Fibroblast of gingiva (primary cell): ENCODE measurements at regions not wholly inside any gene's neighbourhood (a gene's known extent, or its start where the extent isn't known, plus 50 kb on each side); places are given as distances from the start of the nearest gene placed in this dataset.

Experiments used
- DNase-seq: peaks from one replicate; pipeline ENCODE4 v3.0.0-alpha.2; 2011; ENCODE audit warnings: low read depth

DNA sequence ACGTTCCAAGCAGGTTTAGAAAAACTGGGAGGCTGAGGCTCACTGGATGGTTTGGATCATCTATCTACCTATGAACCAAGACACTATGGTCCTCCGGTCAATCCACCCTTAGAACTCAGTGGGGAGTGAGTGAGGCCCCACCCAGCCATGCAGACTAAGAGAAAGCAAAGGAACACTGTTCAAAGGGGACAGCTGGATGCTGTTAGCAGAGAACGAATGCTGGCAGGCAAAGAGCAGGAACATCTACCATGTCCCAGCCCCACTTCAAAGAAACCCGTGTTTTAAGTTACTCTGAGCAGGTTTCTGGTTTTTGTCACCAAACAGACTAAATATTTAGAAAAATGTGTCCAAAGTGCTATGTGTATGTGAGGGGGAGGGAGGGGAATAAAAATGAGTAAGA is 183.4 kb upstream of the XYLT1 start:
- no peak for DNase-seq

DNA sequence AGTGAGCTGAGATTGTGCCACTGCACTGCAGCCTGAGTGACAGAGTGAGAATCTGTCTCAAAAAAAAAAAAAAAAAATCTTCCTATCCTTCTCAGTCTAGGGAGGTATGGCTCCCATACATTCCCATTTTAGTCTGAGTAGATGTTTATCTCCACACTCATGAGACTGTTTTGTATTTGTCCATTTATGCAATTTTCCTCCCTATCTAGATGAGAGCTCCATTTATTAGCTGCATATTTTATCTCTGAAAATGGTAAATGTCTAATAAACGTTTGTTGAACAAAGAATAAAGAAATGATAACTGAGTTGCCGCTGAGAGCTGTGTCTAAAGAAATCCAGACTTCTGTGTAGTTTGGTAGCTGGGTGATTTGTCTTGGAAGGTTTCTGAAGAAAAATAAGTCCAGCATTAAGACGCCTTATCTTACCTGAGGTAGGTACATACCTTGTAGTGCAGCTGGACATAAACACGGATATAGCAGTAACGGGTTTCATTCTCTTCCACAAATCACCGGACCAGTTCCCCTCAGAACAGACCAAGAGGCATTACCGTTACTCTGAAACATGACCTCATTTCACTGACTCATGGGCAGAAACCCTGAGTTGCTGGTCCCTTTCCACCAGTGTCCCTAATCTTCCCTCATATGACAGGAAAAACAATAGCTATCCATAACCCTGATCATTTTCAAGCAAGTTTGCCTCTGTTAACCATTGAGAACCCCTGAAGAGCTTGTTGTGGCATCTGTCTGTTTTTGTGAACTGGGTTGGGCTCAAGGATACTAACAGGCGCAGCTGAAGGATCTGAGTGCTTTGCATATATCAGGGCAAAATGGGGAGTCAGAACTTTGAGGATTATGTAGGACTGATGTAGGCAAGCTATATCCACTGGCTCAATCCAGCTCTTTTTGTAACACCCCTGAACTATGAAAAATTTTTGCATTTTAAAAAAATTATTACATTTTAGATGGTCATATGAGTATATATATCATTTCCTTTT is 177.4 kb upstream of the XYLT1 start:
- DNase-seq, result no peak

DNA sequence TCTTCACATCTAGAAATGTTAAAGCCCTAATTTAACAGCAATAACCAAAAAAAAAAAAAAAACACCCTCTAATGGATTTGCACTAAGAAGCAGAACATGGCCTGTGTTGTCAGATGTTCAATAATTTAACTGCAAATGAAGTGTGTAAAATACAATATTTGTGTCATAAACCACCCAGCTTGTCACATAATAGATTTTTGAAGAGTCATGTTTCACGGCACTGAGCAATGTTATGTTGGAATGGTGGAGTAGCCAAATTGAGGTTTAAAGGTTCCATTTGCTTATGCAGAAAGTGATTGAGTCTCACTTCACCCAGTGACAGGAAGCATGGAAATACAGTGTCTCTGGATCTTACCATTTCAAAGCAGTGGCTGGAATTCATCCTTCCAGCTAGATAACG is 173.2 kb upstream of the XYLT1 start:
- no peak for DNase-seq

DNA sequence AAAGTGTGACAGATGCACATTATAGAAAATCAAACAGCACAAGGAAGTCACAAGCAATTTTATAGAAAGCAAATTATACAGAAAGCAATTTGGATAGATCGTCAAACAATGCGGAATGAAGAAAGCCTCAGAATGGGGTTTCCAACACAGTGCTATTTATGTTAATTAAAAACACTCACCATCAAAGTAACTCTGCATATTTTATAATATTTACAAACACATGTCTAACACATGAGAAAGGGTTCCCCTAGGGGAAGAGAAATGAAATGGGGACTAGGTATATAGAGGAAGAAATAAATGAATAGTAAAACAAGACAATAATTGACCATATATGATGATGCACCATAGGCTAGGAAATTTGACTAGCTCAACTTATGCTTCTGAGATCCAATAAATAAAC is 171.2 kb upstream of the XYLT1 start:
- no peak for DNase-seq

GRCh38 chr16:17638134-17638533 is 167.4 kb upstream of the XYLT1 start:
- no peak for DNase-seq

GRCh38 chr16:17635183-17635582 is 164.4 kb upstream of the XYLT1 start:
- DNase-seq, result no peak

DNA sequence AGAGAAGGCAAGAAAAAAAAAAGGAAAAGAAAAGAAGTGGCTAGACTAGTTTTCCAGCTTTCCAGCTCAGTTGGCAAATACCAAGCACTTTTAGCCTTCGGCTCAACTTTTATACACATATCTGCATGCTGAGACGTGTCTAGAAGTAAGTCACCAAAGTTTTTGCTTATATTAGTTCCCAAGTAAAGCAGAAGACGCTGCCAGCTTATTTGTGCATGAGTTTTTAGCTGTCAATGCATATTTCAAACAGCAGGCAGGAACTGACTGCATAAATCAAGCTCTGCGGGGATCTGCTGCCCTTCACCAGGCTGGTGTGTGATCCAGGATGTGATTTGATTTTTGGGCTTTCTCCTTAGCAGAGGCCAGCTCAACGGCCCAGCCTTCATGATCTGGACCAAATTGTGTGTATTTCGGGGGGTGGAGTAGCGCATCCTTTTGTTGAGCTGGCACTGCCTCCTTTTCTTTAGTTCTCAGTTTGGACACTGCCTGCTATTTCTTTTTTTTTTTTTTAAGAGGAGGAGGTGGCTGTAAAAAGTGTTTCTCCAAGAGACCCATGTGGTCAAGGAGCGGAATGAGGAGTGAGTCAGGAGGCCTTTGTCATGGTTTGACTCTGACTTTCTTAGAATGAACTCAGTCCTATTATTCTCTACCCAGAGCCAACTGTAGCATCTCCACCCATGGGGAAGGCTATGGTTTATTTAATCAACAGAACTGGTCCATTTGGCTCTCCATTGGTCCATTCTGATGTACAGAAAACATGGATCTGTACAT is 162.6 kb upstream of the XYLT1 start:
- DNase-seq, result no peak

DNA sequence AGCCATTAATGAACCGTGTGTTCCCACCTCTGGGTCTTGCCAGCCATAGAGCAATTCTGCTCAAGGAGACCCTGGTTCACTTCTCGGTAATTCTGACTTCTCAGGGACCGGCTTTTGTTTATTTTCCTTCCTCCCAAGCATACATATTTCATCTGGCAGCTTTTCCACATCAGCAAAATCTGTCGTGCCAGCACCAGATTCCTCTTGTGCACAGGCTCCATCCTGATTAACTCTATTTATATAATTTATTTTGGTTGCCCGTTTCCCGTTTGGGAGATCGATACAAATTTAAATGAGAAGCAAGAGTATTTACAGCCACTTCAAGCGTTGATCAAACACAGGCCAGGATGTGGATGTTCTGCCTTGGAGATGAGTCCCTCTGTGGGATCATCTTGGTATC is 161.9 kb upstream of the XYLT1 start:
- no peak for DNase-seq

GRCh38 chr16:17629936-17630335 is 159.2 kb upstream of the XYLT1 start:
- no peak for DNase-seq

GRCh38 chr16:17628983-17629382 is 158.2 kb upstream of the XYLT1 start:
- no peak for DNase-seq

- DNase-seq, result no peak
These were observed 151.6 kb upstream of the XYLT1 start for GRCh38 chr16:17622366-17622765.

GRCh38 chr16:17619261-17619660 is 148.5 kb upstream of the XYLT1 start:
- DNase-seq, result no peak

GRCh38 chr16:17617021-17617552 is 146.3 kb upstream of the XYLT1 start:
- no peak for DNase-seq

DNA sequence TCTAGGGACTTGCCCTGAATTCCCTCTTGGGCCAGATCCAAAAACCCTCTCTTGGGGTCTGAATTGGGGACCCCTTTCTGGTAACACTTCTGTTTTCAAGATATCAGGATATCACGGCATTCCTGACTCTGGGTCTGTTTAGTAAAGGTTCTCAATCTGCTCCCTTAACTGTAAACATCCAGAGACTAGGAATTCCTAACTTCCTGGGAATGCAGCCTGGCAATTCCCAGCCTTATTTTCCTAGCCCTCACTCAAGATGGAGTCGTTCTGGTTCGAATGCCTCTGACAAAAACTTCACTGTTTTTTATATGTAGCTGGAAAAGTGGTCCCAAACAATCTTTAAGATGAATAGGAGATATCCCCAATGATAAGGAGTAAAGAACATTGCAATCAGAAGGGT is 141.6 kb upstream of the XYLT1 start:
- no peak for DNase-seq

DNA sequence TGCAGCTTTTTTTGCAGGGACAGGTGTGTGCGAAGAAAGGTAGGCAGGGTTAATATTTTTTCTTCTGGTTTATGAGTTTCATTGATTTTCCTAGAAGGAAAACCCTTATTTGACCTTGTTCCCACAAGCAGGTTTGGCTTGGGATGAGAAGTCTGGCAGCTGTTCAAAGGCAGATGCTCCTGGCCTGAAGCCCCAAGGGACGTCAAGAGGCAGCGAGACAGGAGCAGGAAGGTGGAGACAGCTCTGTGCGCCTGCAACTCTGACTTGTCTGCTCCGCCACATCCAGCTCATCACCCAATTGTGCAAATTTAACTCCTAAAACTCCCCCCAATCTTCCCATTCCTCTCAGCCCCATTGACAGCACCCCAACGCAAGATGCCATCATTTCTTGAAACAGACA is 136.8 kb upstream of the XYLT1 start:
- no peak for DNase-seq

GRCh38 chr16:17607075-17607509 is 136.3 kb upstream of the XYLT1 start:
- no peak for DNase-seq

- no peak for DNase-seq
These were observed 135.7 kb upstream of the XYLT1 start for GRCh38 chr16:17606460-17606859.

GRCh38 chr16:17605784-17606183 is 135.0 kb upstream of the XYLT1 start:
- no peak for DNase-seq

- no peak for DNase-seq
These were observed 132.9 kb upstream of the XYLT1 start for GRCh38 chr16:17603626-17604025.

GRCh38 chr16:17602678-17603077 is 131.9 kb upstream of the XYLT1 start:
- DNase-seq, result no peak

DNA sequence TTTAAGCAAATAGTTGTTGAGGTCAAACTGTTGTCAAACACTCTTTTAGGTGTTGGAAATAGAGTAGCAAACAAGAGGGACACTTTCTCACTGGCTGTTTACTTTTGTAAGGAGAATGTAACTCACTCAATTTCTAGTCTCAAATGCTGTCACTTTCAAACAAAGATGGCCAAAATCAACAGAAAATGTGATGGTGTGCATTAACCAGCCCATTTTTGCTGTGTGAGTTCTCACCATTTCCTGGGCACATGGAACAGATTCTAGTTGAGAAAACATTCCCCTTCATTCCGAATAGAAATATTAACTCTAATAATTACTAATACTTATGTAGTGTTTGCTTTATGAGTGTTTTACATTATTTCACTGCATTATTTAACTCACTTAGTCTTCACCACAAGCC is 128.2 kb upstream of the XYLT1 start:
- DNase-seq, result no peak

DNA sequence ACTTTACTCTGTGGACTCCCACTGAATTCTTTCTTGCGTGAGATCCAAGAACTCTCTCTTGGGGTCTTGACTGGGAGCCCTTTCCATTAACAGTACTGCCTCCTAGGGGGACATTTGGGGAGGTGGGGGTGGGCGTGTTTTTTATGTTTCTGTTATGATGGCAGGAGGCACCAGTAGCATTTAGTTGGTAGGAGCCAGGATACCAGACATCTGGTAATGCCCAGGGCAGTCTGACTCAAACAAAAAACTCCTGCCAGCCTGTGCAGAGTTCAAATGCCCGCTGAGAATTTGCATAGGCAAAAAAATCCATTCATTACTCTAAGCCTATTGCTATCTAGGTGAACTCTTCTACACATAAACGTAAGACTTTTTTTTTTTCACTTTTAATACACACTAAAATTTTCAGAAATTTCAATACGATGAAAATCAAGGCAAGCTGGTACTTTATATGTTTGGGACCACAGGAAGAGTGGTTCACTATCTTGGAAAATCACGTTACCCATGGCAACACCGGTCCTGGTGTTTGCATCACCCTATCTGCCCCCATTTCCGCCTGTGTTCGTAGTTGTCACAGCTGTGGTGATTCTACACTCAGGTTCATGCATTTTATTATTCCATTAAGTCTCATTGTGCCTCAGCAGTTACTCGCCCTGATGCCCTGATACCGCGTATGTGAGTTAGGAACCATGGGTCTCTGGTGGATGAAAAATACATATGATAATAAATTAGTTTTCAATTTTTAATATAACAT is 121.1 kb upstream of the XYLT1 start:
- DNase-seq, result no peak
